ENCODE measurements at regions not wholly inside any gene's neighbourhood (a gene's known extent, or its start where the extent isn't known, plus 50 kb on each side); places are given as distances from the start of the nearest gene placed in this dataset.

DNA sequence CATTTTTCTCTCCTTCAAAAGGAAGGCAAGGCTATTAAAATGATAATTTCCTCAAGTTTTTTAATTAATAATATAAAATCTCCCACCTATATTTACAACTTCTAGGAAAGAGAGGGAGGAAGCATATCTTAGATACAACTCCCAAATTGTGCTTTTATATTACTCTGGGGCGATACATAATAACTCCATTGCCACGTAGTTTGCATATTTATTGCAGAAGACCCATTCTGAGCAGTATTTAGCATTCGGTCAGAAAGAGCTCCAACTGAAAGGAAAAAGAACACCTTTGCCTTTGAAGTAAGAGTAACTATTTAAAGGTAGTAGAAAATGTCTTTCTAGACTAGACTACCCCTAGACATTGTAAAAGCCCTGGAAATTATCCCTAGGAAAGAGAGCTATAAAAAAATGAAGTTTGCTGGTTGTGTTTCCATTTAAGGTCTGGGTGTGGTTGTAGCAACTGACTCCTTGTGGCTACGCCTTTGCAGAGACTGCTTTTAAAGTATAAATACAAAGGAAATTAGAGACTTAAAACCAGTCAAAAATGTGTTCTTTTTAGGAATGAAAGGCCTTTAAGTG is 566.1 kb downstream of the ZNF608 start:
- Histone ChIP-seq H3K4me3 (replicated peaks in 1 of 3; ENCODE audit: insufficient read depth in 1 of 3, low read depth in 1 of 3, low read length in 3 of 3) (no peak overlapping the region), H3K36me3 (ENCODE audit: control insufficient read depth in 2 of 2, extremely low read depth in 1 of 2, insufficient read depth in 2 of 2, low read length in 2 of 2) (no peaks in the 10 kb centered on the region), H3K4me1 (ENCODE audit: control insufficient read depth, extremely low read depth, insufficient read depth, low read length) (no peaks in the 10 kb centered on the region), H3K9me3 (replicated peaks; ENCODE audit: control insufficient read depth, insufficient read depth, low read length) (no peaks in the 10 kb centered on the region), H3K27me3 (ENCODE audit: control insufficient read depth in 2 of 2, insufficient read depth in 2 of 2, low read length in 2 of 2) (no peaks in the 10 kb centered on the region), H3K9me1 (replicated peaks; ENCODE audit: control insufficient read depth, extremely low read depth, insufficient read depth, low read length) (no peaks in the 10 kb centered on the region), H3K9ac (replicated peaks; ENCODE audit: extremely low read depth, insufficient read depth, low read length) (no peak overlapping the region), H2AFZ (ENCODE audit: low read depth, low read length) (no peak overlapping the region), H3K4me2 (ENCODE audit: insufficient read depth, low read length) (no peak overlapping the region), H3K79me2 (ENCODE audit: control insufficient read depth, insufficient read depth, low read length) (no peaks in the 10 kb centered on the region), H4K20me1 (replicated peaks; ENCODE audit: control insufficient read depth, extremely low read depth, insufficient read depth, low read length) (no peaks in the 10 kb centered on the region), H3K27ac (ENCODE audit: insufficient read depth, low read depth, low read length) (no peak overlapping the region)
- FAIRE-seq (no peak), DNase-seq (ENCODE audit: low read depth, low spot score) (no peak)
- no TSS peak for BruUV-seq (replicated peaks)
- intact Hi-C loops (cut with micrococcal nuclease) (no loop called here), dilution Hi-C loops (cut with MboI; ENCODE audit: extremely low pct_ligation_motif_present, low sequenced_read_pairs) (no loop called here)
- ChIA-PET POLR2A (no interaction called here), CTCF (no interaction called here)
- TF ChIP-seq EZH2 (IDR thresholded peaks at IDR 0.05; ENCODE audit: borderline replicate concordance, low read depth, low read length, severe bottlenecking) (no peak), POLR2A (IDR thresholded peaks at IDR 0.05; ENCODE audit: low read depth, low read length) (no peak), POLR2AphosphoS5 (IDR thresholded peaks at IDR 0.05; ENCODE audit: insufficient read depth, low read depth, low read length) (no peak), JUN (IDR thresholded peaks at IDR 0.05; ENCODE audit: borderline replicate concordance, insufficient read depth, insufficient read length, low read depth) (no peak), GATA2 (IDR thresholded peaks at IDR 0.05; ENCODE audit: insufficient read depth, insufficient read length, low read depth, low read length) (no peak), FOS (IDR thresholded peaks at IDR 0.05; ENCODE audit: borderline replicate concordance, insufficient read depth, low read length) (no peak), MYC (IDR thresholded peaks at IDR 0.05; ENCODE audit: low read depth, low read length) (no peak)
- TF ChIP-seq, protein P1, sequence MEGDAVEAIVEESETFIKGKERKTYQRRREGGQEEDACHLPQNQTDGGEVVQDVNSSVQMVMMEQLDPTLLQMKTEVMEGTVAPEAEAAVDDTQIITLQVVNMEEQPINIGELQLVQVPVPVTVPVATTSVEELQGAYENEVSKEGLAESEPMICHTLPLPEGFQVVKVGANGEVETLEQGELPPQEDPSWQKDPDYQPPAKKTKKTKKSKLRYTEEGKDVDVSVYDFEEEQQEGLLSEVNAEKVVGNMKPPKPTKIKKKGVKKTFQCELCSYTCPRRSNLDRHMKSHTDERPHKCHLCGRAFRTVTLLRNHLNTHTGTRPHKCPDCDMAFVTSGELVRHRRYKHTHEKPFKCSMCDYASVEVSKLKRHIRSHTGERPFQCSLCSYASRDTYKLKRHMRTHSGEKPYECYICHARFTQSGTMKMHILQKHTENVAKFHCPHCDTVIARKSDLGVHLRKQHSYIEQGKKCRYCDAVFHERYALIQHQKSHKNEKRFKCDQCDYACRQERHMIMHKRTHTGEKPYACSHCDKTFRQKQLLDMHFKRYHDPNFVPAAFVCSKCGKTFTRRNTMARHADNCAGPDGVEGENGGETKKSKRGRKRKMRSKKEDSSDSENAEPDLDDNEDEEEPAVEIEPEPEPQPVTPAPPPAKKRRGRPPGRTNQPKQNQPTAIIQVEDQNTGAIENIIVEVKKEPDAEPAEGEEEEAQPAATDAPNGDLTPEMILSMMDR (IDR thresholded peaks at IDR 0.05; ENCODE audit: extremely low read depth in 1 of 2, insufficient read depth in 1 of 2, low read depth in 1 of 2, low read length in 2 of 2) = no peak
- TF ChIP-seq, protein P2, sequence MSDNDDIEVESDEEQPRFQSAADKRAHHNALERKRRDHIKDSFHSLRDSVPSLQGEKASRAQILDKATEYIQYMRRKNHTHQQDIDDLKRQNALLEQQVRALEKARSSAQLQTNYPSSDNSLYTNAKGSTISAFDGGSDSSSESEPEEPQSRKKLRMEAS (IDR thresholded peaks at IDR 0.05; ENCODE audit: insufficient read depth, insufficient read length) = no peak

Data from endothelial cell of umbilical vein (primary cell).